SK-N-MC (cell line): ENCODE measurements at regions not wholly inside any gene's neighbourhood (a gene's known extent, or its start where the extent isn't known, plus 50 kb on each side); places are given as distances from the start of the nearest gene placed in this dataset.

Experiments used
- EZH2 ChIP-seq: fragments of 200-600 bp; sonication (generic); IDR thresholded peaks from one replicate; pipeline ENCODE4 v1.6.1; 2017; ENCODE audit warnings: antibody characterized with exemption
- FOXP2 ChIP-seq: optimal IDR thresholded peaks from 2 replicates; pipeline ENCODE3; 2011; ENCODE audit warnings: mild to moderate bottlenecking, moderate library complexity; ENCODE audit not compliant: insufficient read depth; ENCODE audit errors: extremely low read length, control extremely low read depth
- POLR2AphosphoS5 ChIP-seq: IDR thresholded peaks from 2 replicates; pipeline ENCODE4 v1.6.1; 2012; ENCODE audit warnings: mild to moderate bottlenecking, low read depth, low read length, borderline replicate concordance

DNA sequence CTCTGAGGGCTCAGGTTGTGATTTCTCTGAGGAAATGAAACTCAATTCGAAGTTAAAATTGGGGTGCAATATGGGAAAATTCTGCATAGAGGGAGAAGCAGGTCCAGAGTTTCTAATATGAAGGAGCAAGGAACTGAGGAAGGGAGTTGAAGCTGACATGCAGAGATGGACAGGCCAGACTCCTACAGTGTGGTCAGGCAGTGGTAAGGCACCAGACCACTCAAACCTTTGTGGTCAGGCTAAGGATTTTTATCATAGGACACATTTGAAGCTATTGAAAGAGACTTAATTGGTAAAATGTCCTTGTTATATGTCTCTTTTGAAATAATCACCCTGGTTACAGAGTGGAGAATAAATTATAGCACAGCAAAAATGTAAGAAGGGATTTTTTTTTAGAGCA lies 1074.8 kb upstream of the CDH2 start:
- no peak for TF ChIP-seq EZH2
- TF ChIP-seq POLR2AphosphoS5: no peak
- TF ChIP-seq FOXP2: no peak
